ENCODE measurements at regions not wholly inside any gene's neighbourhood (a gene's known extent, or its start where the extent isn't known, plus 50 kb on each side); places are given as distances from the start of the nearest gene placed in this dataset.

DNA sequence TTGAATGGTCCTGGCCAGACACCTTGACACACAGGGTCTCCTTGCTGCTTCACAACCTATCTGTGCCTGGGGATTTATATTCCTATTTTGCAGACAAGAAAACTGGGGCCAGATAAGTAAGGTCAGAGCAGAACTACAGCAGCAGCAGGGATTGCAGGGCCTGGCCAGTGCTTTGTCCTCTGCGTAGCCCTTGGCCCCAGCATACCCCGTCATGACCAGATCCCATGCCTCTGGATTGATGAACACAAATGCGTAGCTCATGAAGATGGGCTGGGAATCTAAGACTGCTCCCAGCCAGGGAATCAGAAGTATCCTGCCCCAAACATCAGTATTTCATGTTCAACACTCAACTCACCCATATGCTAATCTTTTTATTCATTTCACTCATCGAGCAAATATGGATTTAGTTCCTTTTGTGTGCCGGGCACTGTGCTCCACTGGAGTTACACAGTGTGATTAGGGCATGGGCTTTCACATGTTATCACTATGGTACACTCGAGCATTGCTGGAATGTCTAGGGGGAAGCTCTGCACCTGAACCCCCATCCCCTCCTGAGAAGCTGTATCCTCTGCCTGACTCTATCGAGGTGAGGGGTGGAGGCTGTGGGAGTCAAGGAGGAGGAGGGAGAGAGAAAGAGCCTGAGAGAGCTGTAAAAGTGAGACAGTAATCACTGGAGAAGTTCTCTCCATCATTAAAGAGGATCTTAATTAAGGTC is 143.3 kb downstream of the CYP26B1 start:
- WGBS: 86% methylated on average over 7 of the region's 7 CpGs
- Histone ChIP-seq H3K27me3 (peaks cover 5% of the 10 kb centered on the region), H3K9me3 (no peaks in the 10 kb centered on the region), H3K27ac (no peak overlapping the region), H3K4me1 (peaks cover 16% of the 10 kb centered on the region), H3K4me3 (no peak overlapping the region), H3K36me3 (no peaks in the 10 kb centered on the region)
- TF ChIP-seq, protein P1, sequence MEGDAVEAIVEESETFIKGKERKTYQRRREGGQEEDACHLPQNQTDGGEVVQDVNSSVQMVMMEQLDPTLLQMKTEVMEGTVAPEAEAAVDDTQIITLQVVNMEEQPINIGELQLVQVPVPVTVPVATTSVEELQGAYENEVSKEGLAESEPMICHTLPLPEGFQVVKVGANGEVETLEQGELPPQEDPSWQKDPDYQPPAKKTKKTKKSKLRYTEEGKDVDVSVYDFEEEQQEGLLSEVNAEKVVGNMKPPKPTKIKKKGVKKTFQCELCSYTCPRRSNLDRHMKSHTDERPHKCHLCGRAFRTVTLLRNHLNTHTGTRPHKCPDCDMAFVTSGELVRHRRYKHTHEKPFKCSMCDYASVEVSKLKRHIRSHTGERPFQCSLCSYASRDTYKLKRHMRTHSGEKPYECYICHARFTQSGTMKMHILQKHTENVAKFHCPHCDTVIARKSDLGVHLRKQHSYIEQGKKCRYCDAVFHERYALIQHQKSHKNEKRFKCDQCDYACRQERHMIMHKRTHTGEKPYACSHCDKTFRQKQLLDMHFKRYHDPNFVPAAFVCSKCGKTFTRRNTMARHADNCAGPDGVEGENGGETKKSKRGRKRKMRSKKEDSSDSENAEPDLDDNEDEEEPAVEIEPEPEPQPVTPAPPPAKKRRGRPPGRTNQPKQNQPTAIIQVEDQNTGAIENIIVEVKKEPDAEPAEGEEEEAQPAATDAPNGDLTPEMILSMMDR (IDR thresholded peaks at IDR 0.05): no peak
- no peak for TF ChIP-seq POLR2A (IDR thresholded peaks at IDR 0.05)
- no peak for TF ChIP-seq POLR2AphosphoS5 (IDR thresholded peaks at IDR 0.05)
- no peak for TF ChIP-seq EP300 (IDR thresholded peaks at IDR 0.05)
- DNase-seq (ENCODE audit: low spot score in 2 of 2): peak in 1 of 2 donors; percentile 35

DNA sequence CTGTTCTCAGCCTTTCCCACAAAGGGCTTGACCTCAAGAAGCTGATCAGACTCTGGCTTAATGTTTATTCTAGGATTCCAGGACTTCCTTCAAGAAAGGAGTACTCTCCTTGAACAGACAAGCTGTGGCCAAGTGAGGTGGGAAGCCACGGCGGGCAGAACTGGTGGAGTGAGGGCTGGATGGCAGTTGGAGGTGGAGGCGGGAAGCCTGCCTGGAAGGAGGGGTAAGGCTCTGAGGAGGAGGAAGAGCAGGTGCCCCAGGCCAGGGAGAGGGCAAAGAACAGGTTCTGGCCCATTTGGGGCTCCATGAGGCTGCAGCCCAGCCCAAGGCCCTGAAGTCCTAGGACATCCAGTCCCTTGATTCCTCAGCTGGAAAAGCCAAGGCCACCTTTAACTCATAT is 143.9 kb downstream of the CYP26B1 start:
- 64% methylated on average over 3 of the region's 3 CpGs for WGBS
- TF ChIP-seq POLR2A (IDR thresholded peaks at IDR 0.05): no peak
- TF ChIP-seq EP300 (IDR thresholded peaks at IDR 0.05): no peak
- Histone ChIP-seq H3K27ac (no peak overlapping the region), H3K9me3 (no peaks in the 10 kb centered on the region), H3K4me3 (no peak overlapping the region), H3K36me3 (no peaks in the 10 kb centered on the region), H3K4me1 (peaks cover 16% of the 10 kb centered on the region), H3K27me3 (peaks cover 5% of the 10 kb centered on the region)
- peak in 1 of 2 donors; percentile 70 for DNase-seq (ENCODE audit: low spot score in 2 of 2)

DNA sequence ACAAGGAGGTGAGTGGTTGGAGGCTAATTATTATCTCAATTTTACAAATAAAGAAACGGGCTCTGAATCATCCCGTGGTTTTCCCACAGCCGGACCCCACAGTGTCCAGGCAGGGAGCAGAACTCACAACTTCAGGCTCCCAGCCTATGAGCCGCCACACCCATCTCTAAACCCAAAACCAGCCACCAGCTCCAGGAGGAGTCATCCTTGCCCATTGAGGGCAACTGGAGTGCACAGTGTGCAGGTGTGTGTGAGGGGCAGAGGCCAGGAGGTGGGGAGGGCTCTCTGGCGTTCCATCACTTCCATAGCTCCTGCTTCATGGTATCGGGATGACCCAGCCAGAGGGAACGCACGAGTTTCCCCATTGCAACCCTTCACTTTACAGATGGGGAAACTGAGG is 144.5 kb downstream of the CYP26B1 start:
- Histone ChIP-seq H3K36me3 (no peaks in the 10 kb centered on the region), H3K27me3 (peaks cover 5% of the 10 kb centered on the region), H3K4me1 (peaks cover 16% of the 10 kb centered on the region), H3K4me3 (no peak overlapping the region), H3K27ac (no peak overlapping the region), H3K9me3 (no peaks in the 10 kb centered on the region)
- TF ChIP-seq, protein P1 (IDR thresholded peaks at IDR 0.05): no peak
- no peak for TF ChIP-seq POLR2A (IDR thresholded peaks at IDR 0.05)
- TF ChIP-seq POLR2AphosphoS5 (IDR thresholded peaks at IDR 0.05): no peak
- no peak for TF ChIP-seq EP300 (IDR thresholded peaks at IDR 0.05)
- no peak for DNase-seq (ENCODE audit: low spot score in 2 of 2)
- 89% methylated on average over 6 of the region's 8 CpGs for WGBS

DNA sequence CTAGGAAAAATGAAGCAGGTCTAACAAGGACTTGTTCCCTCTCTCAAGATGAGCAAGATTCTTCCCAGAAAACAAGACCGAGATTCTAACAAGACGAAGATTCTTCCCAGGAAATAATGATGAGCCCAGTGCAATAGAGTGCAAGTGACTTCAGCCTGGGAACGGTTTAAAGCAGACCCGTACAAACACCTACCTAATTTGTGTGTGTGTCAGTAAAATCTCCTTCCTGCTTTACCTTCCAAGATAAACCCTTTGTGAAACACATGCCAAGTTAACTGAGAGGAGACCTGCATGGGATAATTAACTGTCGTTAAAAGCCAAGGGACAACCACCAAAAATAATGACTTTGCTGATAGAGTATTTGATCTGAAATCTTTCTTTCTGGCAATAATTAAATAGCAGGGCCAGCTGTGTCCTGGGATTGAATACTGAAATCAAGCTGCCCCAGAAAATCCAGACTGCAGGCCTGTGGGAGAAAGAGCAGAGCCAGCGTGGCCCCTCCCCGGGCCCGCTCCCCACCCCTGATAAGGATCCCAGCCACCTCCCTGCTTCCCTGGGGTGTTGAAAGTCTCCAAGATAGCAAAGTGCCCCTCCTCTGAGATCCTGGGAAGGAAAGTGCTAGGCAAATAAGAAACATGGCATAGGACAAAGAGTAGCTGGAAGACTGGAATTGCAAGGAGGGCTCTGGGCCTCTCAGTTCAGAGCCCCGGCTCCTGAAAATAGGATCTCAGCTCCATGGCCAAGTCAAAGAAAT is 145.5 kb downstream of the CYP26B1 start:
- Histone ChIP-seq H3K36me3 (no peaks in the 10 kb centered on the region), H3K4me1 (peaks cover 16% of the 10 kb centered on the region), H3K27me3 (peaks cover 5% of the 10 kb centered on the region), H3K27ac (no peak overlapping the region), H3K4me3 (no peak overlapping the region), H3K9me3 (no peaks in the 10 kb centered on the region)
- TF ChIP-seq, protein P1 (IDR thresholded peaks at IDR 0.05): no peak
- no peak for TF ChIP-seq POLR2AphosphoS5 (IDR thresholded peaks at IDR 0.05)
- WGBS: 67% methylated on average over 9 of the region's 9 CpGs
- no peak for DNase-seq (ENCODE audit: low spot score in 2 of 2)

DNA sequence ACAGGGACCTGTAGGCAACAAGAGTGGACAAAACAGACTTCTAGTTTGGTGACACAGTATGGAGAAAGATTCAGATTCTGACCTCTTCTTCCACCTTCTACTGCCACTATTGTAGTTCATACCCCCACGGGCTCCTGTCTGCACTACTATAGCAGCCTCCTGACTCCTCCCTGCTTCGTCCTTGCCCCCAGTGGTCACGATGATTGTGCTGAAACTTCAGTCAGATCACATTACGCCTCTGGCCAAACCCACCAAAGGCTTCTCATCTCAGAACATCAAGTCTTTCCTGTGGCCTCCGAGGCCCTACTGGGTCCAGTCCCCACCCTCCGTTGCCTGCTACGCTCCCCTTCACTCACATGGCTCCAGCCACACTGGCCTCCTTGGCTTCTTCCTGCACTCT is 147.6 kb downstream of the CYP26B1 start:
- no peak overlapping the region for H3K4me3 ChIP-seq
- TF ChIP-seq EP300 (IDR thresholded peaks at IDR 0.05) (no peak), POLR2AphosphoS5 (IDR thresholded peaks at IDR 0.05) (no peak), POLR2A (IDR thresholded peaks at IDR 0.05) (no peak)
- TF ChIP-seq, protein P1 (IDR thresholded peaks at IDR 0.05): no peak
- DNase-seq (ENCODE audit: low spot score in 2 of 2): peak in 1 of 2 donors; percentile 40
- no peaks in the 10 kb centered on the region for H3K36me3 ChIP-seq
- no peak overlapping the region for H3K27ac ChIP-seq
- peaks cover 16% of the 10 kb centered on the region for H3K4me1 ChIP-seq
- WGBS: 89% methylated on average over 7 of the region's 7 CpGs
- H3K9me3 ChIP-seq: no peaks in the 10 kb centered on the region
- H3K27me3 ChIP-seq: peaks cover 5% of the 10 kb centered on the region
